ENCODE measurements at regions not wholly inside any gene's neighbourhood (a gene's known extent, or its start where the extent isn't known, plus 50 kb on each side); places are given as distances from the start of the nearest gene placed in this dataset.
"Not testable (repeated sequence)": the region's sequence is repeated elsewhere in the genome, so short reads cannot be mapped to it uniquely, and the experiment has no call there.

DNA sequence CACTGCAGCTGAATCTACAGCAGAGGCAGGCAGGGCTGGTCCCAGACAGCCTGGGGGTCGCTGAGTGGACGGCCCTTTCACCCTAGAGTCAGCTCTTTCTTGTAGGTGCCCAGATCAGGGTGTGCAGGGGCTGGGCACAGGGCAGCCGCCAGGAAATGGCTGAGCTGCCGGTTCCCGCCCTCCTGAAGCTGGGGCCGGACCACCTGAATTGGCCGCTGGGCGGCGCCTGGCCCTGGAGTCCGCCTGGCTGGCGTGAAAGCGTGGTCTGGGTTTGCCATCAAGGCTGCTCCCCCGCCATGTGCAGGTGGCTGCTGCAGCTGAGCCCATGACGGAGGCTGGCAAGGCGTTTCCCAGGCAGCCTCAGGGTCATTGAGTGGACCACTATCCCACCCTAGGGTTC, 85.7 kb downstream of the POTEM start:
- TF ChIP-seq, protein P1, sequence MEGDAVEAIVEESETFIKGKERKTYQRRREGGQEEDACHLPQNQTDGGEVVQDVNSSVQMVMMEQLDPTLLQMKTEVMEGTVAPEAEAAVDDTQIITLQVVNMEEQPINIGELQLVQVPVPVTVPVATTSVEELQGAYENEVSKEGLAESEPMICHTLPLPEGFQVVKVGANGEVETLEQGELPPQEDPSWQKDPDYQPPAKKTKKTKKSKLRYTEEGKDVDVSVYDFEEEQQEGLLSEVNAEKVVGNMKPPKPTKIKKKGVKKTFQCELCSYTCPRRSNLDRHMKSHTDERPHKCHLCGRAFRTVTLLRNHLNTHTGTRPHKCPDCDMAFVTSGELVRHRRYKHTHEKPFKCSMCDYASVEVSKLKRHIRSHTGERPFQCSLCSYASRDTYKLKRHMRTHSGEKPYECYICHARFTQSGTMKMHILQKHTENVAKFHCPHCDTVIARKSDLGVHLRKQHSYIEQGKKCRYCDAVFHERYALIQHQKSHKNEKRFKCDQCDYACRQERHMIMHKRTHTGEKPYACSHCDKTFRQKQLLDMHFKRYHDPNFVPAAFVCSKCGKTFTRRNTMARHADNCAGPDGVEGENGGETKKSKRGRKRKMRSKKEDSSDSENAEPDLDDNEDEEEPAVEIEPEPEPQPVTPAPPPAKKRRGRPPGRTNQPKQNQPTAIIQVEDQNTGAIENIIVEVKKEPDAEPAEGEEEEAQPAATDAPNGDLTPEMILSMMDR (IDR thresholded peaks at IDR 0.05) = not testable (repeated sequence)
- TF ChIP-seq POLR2AphosphoS5, POLR2A (IDR thresholded peaks at IDR 0.05): not testable (repeated sequence)

Measured in prostate gland (tissue), 2 donors.